Hematopoietic multipotent progenitor cell treated with erythropoietin and hydrocortisone succinate and interleukin-3 and kit ligand, for 4 days (in vitro differentiated cells): ENCODE measurements at regions not wholly inside any gene's neighbourhood (a gene's known extent, or its start where the extent isn't known, plus 50 kb on each side); places are given as distances from the start of the nearest gene placed in this dataset.
A peak's percentile ranks its signal among the peaks of the same experiment; 100 is the strongest.
"Not testable (repeated sequence)": the region's sequence is repeated elsewhere in the genome, so short reads cannot be mapped to it uniquely, and the experiment has no call there.

Experiments
- DNase-seq: peaks from one replicate; pipeline ENCODE4 v3.0.0-alpha.2; 2015

- DNase-seq = no peak
Measured at GRCh38 chr9:136611606-136612005, 51.1 kb upstream of the EGFL7 start.

- no peak for DNase-seq
Measured at GRCh38 chr9:136611119-136611518, 51.6 kb upstream of the EGFL7 start.

- DNase-seq = no peak
Measured at GRCh38 chr9:136610426-136610825, 52.3 kb upstream of the EGFL7 start.

GRCh38 chr9:136609838-136610311, 52.8 kb upstream of the EGFL7 start:
- no peak for DNase-seq

DNA sequence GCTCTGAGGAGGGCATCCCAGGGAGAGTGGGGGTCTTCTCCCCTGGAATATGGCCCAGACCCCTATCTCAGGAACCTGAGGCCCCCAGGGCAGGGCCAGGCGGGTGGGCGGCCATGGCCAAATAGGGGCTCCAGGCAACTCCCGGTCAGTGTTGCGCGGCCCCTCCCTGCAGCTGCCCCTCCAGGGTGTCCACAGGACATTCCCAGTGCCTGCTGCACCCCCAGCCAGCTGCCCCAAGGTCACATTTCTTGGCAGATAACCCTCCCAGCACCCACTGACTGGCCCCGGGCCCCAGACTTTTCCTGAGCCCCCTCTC, 53.6 kb upstream of the EGFL7 start:
- no peak for DNase-seq

DNA sequence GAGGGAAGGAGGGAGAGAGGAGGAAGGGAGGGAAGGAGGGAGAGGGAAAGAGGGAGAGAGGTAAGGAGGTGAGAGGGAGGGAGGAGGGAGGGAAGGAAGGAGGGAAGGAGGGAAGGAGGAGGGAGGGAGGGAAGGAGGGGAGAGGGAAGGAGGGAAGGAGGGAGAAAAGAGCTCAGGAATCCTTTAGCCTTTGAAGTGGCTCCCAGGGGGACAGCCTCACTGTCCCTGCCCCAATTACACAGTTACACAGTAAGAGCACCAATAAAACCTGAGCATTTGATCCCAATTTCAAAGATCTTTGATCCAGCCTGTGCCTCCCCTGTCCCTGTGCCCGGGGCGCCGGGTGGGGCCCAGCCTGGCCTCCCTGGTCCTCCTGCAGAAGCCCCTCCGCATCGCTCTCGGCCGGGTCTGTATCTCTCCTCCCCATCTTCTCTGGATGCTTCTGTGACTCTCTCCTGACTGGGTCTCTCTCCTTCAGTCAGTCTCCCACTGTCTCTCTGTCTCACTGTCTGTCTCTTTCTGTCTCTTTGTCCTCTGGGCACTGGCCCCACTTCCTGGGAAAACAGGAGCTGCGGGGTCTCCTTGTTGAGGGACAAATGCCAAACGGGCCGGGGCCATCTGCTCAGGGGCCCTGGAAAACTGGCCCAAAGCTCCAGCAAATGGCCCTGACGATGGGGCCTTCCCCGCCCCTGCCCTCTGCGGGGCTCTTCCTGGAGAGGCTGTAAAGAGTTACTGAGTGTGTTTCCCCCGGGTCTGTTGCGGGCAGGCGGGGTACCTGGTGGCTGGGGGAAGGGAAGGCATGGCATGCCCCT, 54.2 kb upstream of the EGFL7 start:
- DNase-seq = no peak

DNA sequence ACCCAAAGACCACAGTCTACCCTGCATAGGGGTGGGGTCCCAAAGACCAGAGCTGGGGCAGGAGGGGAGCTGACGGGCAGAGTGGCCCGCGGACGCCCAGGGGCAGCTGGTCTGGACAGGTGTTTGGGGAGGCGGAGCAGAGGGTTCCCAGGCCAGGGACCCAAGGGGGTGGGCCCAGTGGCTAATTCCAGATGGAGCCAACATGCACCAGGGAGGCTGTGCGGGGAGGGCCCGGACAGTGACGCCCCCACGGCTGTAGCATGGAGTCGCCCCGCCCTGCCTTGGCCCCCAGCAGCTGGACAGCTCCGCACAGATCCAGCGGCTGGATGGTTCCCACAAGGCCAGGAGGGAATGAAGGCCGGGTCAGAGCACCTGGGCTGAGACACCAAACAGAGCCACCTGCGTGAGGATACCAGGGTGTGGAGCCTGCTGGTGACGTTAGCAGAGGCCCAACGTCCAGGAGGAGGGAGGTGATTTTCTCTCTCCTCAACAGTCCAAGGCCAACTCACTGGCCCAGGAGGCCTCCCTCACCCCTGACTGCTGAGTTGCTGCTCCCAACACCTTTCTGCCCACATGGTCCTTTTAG, 55.3 kb upstream of the EGFL7 start:
- DNase-seq = no peak

DNA sequence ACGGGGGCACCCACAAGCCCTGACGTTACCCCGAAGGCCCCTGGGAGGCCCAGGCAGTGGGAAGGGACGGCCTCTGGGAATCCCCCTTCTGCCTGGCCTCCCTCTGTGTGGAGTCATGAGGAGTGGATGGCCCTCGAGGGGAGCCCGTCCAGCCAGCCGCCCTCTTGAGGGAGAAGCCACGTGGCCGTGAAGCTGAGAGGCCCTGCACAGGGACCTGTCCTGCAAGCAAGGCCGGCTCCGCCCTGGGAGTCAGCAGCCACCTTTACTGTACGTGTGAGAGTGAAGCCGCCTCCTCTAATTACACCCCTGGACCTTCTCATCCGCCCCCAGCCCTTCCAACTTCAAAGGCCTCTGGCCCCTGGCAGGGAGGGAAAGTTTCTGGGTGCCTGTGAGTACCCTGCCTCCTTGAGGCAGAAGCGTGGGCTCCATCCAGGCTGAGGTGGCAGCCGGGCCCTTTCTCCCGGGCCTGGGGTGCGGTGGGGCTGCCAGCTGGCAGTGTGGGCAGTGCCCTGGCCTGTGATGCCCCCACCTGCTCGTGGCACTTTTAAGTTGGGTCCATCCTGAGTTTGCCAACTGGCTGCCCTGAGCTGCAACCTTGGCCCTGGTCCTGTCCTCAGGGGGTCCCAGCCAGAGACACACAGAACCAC, 55.9 kb upstream of the EGFL7 start:
- no peak for DNase-seq

DNA sequence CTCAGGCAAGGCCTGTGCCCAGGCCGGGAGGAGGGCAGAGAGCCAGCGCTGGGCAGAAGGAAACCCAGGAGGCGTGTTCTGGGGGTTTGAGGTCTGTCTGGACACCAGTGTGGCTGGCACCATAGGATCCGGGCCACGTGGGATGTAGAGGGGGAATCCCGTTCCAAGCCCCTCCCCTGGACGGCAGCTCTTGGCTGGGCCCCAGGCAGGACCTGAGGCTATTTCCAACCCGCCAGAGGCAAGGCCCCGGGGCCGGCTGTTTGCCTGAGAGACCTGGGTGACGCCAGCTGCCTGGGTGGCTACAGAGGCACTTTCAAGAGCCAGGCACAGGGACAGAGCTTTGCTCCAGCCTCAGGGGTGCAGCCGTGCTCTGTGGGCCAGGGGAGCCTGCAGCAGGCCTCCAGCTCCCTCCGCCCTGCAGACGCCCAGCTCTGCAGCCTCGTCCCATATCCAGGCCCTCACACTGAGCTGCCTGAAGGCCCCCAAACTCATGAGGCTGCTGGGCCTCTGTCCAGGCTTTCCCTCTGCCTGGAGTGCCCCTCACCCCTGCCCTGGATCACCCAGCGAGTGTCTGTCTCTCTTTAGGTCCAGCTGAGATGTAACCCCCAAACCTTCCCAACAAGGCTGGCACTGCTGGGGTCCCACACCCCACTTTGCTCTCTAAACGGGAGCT, 56.6 kb upstream of the EGFL7 start:
- no peak for DNase-seq

- peak; percentile 42 for DNase-seq
Measured at GRCh38 chr9:136604823-136605525, 57.7 kb upstream of the EGFL7 start.

DNA sequence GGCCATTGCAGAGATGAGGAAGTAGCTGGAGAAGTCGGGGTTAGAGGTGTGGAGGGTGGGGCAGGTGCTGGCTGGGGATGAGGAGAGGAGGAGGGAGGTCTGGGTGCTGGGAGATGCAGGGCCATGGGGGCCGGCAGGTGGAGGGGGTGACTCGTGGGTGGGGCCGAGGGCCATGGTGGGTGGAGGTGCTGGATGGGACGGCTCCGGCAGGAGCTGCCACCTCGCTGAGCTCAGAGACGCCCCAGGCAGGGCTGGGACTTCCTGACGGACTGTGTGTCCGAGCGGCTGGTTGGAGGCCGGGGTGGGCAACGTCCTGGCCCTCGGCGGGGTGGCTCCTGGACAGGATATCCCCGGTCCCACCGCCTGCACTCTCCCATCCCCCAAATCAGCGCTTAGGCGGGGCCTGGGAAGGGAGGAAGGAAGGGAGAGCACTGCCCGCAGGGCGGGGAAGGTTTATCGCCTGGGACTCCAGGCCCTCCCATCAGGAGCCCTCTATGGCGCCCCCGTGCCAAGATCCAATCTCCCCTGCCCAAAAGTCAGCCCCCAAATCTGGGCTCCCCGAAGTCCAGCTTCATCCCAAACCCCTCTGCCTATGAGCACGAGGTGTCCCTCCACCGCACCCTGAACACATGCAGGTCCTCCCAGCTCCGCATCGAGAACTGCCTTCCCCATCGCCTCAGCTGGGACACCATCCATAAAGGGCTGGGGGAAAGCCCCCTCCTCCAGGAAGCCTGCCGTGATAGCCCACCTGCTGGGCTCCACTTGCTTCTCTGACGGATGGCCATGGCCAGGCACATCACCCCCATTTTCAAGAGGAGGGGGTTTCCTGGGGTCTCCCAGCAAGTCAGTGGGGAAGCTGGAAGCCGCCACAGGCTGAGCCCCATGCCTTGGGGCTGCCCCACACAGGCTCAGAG, 58.3 kb upstream of the NOTCH1 start:
- DNase-seq = no peak

GRCh38 chr9:136603216-136603615, 57.4 kb upstream of the NOTCH1 start:
- DNase-seq = no peak

- no peak for DNase-seq
Measured at GRCh38 chr9:136602193-136602885, 56.5 kb upstream of the NOTCH1 start.

- not testable (repeated sequence) for DNase-seq
Measured at GRCh38 chr9:136601250-136601973, 55.6 kb upstream of the NOTCH1 start.

DNA sequence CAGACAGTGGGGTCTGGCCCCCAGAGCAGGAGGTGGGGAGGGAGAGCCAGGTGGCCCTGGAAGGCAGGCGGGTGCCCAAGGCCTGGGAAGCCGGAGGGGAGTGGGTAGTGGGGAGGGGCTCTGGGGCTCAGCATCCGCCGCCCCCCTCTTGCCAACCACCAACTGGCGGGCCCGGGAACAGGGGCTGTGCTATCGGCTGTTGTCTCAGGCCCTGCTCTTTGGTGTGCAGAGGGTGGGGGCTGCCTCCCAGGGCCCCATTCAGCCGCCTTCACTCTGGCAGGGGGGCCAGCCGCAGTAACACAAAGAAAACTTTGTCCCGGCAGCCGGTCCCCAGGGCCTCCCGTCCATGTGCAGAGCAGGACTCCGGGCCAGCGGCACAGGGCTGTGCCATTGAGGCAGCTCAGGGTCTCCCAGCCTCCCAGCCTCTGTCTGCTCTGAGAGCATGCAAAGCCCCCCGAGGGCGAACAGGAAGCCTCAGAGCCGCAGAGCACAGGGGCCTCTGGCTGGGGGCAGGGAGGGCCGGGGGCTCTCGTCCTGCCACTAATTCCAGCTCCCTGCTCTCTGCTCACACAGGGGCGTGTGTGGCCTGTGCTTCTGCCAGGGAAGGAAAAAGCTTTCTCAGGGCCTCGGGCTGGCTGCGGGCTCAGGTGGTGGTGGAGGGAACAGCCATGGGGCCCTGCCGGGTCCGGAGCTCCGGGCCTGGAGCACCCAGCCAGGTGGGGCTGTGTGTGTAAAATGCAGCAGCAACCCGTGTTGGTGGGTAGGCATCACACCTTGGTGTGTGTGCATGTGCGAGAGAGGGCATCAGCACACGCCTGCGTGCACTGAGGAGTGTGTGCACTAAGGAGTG, 54.2 kb upstream of the NOTCH1 start:
- no peak for DNase-seq

DNA sequence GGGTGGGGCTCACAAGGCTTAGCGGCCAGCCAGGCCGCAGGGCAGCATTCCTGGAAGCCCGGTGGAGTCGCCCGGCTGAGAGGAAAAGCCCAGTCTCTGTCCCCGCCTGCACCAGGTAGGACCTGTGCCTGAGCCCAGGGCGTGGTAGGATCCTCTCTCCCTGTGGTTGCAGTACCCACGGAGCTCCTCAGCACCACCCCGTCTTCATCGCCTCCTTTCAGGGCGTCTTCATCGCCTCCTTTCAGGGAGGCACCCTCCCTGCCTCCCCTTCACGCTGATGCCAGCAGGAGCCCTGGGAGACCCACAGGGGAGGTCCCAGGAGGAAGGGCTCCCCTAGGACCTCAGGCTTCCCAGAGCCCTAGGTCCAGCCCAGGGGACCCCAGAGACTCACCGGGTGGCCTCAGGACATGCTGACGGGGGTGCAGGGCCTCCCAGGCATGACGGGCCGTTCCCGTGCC, 53.3 kb upstream of the NOTCH1 start:
- no peak for DNase-seq

DNA sequence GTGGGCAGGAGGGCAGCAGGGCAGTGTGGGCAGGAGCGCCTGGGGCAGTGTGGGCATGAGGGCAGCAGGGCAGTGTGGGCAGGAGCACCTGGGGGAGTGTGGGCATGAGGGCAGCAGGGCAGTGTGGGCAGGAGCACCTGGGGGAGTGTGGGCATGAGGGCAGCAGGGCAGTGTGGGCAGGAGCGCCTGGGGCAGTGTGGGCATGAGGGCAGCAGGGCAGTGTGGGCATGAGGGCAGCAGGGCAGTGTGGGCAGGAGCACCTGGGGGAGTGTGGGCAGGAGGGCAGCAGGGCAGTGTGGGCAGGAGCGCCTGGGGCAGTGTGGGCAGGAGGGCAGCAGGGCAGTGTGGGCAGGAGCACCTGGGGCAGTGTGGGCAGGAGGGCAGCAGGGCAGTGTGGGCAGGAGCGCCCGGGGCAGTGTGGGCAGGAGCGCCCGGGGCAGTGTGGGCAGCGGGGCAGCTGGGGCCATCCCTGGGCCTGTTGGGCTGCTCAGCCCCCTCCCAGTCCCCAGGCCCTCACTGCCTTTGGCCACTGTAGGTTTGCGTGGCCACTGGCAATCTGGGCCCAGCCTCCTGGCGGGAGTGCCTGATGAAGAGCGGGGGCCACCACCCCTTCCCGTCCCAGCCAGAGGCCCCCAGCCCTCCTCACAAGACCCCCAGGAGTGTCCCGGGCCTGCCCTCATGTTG, 52.7 kb upstream of the NOTCH1 start:
- DNase-seq = not testable (repeated sequence)

DNA sequence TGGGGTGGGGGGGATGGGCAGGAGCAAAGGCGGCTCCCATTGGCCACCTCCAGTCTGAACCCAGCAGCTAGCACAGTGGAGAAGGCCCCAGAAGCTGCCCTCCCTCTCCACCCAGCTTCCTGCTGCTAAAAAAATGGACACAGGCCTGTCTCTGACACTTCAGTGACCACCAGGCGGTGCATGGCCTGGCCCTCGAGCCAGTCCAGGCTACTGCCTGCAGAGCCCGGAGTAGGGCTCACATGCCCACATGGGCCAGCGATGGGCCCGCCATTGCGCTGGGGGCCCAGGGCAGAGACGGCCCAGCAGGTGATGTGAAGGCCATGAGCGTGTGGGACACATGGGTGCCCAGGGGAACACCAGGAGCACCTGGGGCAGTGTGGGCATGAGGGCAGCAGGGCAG, 52.1 kb upstream of the NOTCH1 start:
- DNase-seq = no peak
